ENCODE measurements at regions not wholly inside any gene's neighbourhood (a gene's known extent, or its start where the extent isn't known, plus 50 kb on each side); places are given as distances from the start of the nearest gene placed in this dataset.

- DNase-seq (ENCODE audit: low spot score) (no peak), FAIRE-seq (no peak), ATAC-seq (no peak)
- Histone ChIP-seq H4K20me1 (ENCODE audit: insufficient read depth, low read length) (no peaks in the 10 kb centered on the region), H3K9ac (ENCODE audit: insufficient read depth, low read depth, low read length) (no peak overlapping the region), H3K4me3 (replicated peaks in 1 of 3; ENCODE audit: insufficient read depth in 1 of 3, low read depth in 2 of 3, low read length in 3 of 3) (no peak overlapping the region), H3K36me3 (replicated peaks in 1 of 2; ENCODE audit: control insufficient read depth in 1 of 2, insufficient read depth in 2 of 2, low read length in 2 of 2) (no peaks in the 10 kb centered on the region), H3K27me3 (ENCODE audit: control insufficient read depth in 1 of 2, insufficient read depth in 2 of 2, low read length in 2 of 2) (no peaks in the 10 kb centered on the region), H3K79me2 (ENCODE audit: insufficient read depth, low read length) (no peaks in the 10 kb centered on the region), H3K4me2 (ENCODE audit: low read depth, low read length) (no peak overlapping the region), H3K4me1 (ENCODE audit: insufficient read depth, low read length) (no peaks in the 10 kb centered on the region), H3K27ac (ENCODE audit: extremely low read length, insufficient read depth, low read length) (no peak overlapping the region), H2AFZ (ENCODE audit: low read length) (no peak overlapping the region), H3K9me3 (ENCODE audit: low read length) (no peaks in the 10 kb centered on the region)
- no TSS peak for BruUV-seq (replicated peaks)
- TF ChIP-seq AFF4 (CRISPR knock-in tag; IDR thresholded peaks at IDR 0.05) (no peak), ZNF232 (CRISPR knock-in tag; IDR thresholded peaks at IDR 0.05; ENCODE audit: borderline replicate concordance) (no peak), THRA (CRISPR knock-in tag; IDR thresholded peaks at IDR 0.05; ENCODE audit: borderline replicate concordance) (no peak), HMG20A (CRISPR knock-in tag; IDR thresholded peaks at IDR 0.05; ENCODE audit: borderline replicate concordance) (no peak), PRMT3 (CRISPR knock-in tag; IDR thresholded peaks at IDR 0.05; ENCODE audit: borderline replicate concordance, low read depth) (no peak)
- intact Hi-C loops (cut with micrococcal nuclease; ENCODE audit: unreplicated experiment) (no loop called here), in situ Hi-C loops (cut with HindIII; ENCODE audit: extremely low pct_ligation_motif_present, low pct_unique_long_range_greater_than_20kb) (no loop called here)
- 2% methylated on average over 2 of the region's 2 CpGs for WGBS (ENCODE audit: low lambda C conversion rate)
- ChIA-PET CTCF (ENCODE audit: low intra/inter-chr PET ratio, low total read pairs) (no interaction called here), POLR2A (no interaction called here)
These were observed 1691.6 kb upstream of the LRRTM3 start for GRCh38 chr10:65234261-65234660.

Data from HepG2 (cell line).